ENCODE measurements at regions not wholly inside any gene's neighbourhood (a gene's known extent, or its start where the extent isn't known, plus 50 kb on each side); places are given as distances from the start of the nearest gene placed in this dataset.
"Not testable (repeated sequence)": the region's sequence is repeated elsewhere in the genome, so short reads cannot be mapped to it uniquely, and the experiment has no call there.

DNA sequence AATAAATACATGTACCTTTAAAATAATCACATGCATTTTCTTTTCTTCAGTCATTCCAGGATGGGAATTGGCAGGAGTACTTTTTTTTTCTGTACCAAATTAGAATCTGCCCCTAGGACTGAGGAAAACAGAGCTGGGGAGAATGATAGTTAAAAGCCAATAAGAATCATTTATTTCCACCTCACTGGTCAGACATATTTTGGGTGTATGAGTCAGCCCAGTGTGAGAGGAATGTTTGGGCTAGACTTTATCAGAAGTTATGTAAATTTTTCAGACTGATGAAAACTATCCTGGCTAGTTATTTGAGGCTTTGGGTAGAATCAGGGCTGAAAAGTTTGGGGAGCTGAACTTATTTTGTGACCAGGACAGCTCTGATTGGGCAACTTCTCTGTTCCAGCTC is 303.1 kb upstream of the NPSR1 start:
- no peaks in the 10 kb centered on the region; the same call in 1 of the 2 replicates for H3K27me3 ChIP-seq (ENCODE audit: insufficient read depth, low read length)
- no peak overlapping the region for H3K27ac ChIP-seq (ENCODE audit: low read depth, low read length)
- H3K4me1 ChIP-seq (ENCODE audit: control insufficient read depth, insufficient read depth, low read length, unreplicated experiment), result no peaks in the 10 kb centered on the region

GRCh38 chr7:34357068-34357467 is 300.9 kb upstream of the NPSR1 start:
- H3K4me1 ChIP-seq (ENCODE audit: control insufficient read depth, insufficient read depth, low read length, unreplicated experiment), result no peaks in the 10 kb centered on the region
- H3K27me3 ChIP-seq (ENCODE audit: insufficient read depth, low read length), result no peaks in the 10 kb centered on the region; the same call in 1 of the 2 replicates
- H2AFZ ChIP-seq (ENCODE audit: low read length, unreplicated experiment), result no peak overlapping the region
- no peak overlapping the region for H3K4me3 ChIP-seq (ENCODE audit: low read depth, low read length)
- no peak overlapping the region for H3K27ac ChIP-seq (ENCODE audit: low read depth, low read length)
- no peaks in the 10 kb centered on the region for H3K79me2 ChIP-seq (ENCODE audit: control insufficient read depth, insufficient read depth, low read length, unreplicated experiment)
- no peaks in the 10 kb centered on the region for H3K36me3 ChIP-seq (ENCODE audit: insufficient read depth, low read length)

More for the DNA sequence above, 303.1 kb upstream of the NPSR1 start:
- Histone ChIP-seq H3K79me2 (ENCODE audit: control insufficient read depth, insufficient read depth, low read length, unreplicated experiment) (no peaks in the 10 kb centered on the region), H2AFZ (ENCODE audit: low read length, unreplicated experiment) (no peak overlapping the region), H3K4me3 (ENCODE audit: low read depth, low read length) (no peak overlapping the region), H3K36me3 (ENCODE audit: insufficient read depth, low read length) (no peaks in the 10 kb centered on the region)

GRCh38 chr7:34357946-34358345 is 300.1 kb upstream of the NPSR1 start:
- no peaks in the 10 kb centered on the region; the same call in 1 of the 2 replicates for H3K27me3 ChIP-seq (ENCODE audit: insufficient read depth, low read length)

DNA sequence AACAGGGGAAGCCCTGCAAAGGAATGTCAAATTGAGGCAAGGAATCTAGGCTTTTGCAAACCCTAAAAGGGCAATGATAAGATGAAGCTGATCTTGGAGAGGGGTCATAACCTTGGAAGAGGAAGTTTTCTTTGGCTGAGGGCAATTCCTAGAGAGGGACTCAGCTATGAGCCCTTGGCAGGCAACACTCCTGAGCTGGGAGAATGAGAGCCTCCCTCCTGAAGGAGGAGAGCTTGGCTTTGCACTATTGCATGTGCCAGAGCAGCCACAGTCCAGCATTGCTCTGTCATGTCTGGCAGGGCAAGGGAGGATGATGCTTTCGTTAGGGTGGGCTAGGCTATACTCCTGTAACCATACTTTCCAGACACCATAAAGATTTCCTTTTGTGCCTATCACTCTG is 299.4 kb upstream of the NPSR1 start:
- not testable (repeated sequence) for H3K79me2 ChIP-seq (ENCODE audit: control insufficient read depth, insufficient read depth, low read length, unreplicated experiment); H3K27ac ChIP-seq (ENCODE audit: low read depth, low read length); H3K4me3 ChIP-seq (ENCODE audit: low read depth, low read length); H3K27me3 ChIP-seq (ENCODE audit: insufficient read depth, low read length); H3K36me3 ChIP-seq (ENCODE audit: insufficient read depth, low read length); H3K4me1 ChIP-seq (ENCODE audit: control insufficient read depth, insufficient read depth, low read length, unreplicated experiment); H2AFZ ChIP-seq (ENCODE audit: low read length, unreplicated experiment)

More at GRCh38 chr7:34357946-34358345, 300.1 kb upstream of the NPSR1 start:
- Histone ChIP-seq H3K79me2 (ENCODE audit: control insufficient read depth, insufficient read depth, low read length, unreplicated experiment) (no peaks in the 10 kb centered on the region), H3K4me1 (ENCODE audit: control insufficient read depth, insufficient read depth, low read length, unreplicated experiment) (no peaks in the 10 kb centered on the region), H2AFZ (ENCODE audit: low read length, unreplicated experiment) (no peak overlapping the region), H3K4me3 (ENCODE audit: low read depth, low read length) (no peak overlapping the region), H3K36me3 (ENCODE audit: insufficient read depth, low read length) (no peaks in the 10 kb centered on the region), H3K27ac (ENCODE audit: low read depth, low read length) (no peak overlapping the region)

DNA sequence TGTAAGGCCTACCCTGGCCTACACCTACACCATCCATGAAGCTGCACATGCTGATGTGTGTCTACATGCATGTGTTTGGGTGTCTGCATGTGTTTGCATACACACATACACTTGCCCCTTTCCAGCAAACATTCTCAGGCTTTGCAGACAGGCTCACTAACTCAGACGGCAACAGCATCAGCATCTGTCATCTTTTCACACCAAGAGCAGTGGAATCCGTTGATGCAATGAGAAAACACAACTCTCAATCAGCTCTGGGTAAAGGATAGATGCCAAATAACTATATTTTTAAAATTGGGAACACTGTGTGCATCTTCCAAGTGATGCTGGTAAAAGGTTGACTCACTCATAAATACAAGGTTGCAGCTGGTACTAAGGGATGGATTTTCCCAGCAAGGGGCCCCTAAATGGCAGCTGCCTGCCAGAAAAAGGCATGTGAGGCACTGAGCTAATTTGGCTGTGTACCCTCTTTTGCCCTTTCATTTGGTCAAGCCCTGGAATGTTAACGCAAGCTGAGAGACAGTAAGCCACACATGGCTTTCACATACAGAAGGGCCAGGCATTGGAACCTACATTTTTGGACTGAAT is 296.3 kb upstream of the NPSR1 start:
- H3K36me3 ChIP-seq (ENCODE audit: insufficient read depth, low read length), result no peaks in the 10 kb centered on the region
- H3K79me2 ChIP-seq (ENCODE audit: control insufficient read depth, insufficient read depth, low read length, unreplicated experiment), result no peaks in the 10 kb centered on the region
- no peak overlapping the region for H3K4me3 ChIP-seq (ENCODE audit: low read depth, low read length)
- no peak overlapping the region for H2AFZ ChIP-seq (ENCODE audit: low read length, unreplicated experiment)
- no peaks in the 10 kb centered on the region for H3K4me1 ChIP-seq (ENCODE audit: control insufficient read depth, insufficient read depth, low read length, unreplicated experiment)
- H3K27me3 ChIP-seq (ENCODE audit: insufficient read depth, low read length), result no peaks in the 10 kb centered on the region; the same call in 1 of the 2 replicates
- no peak overlapping the region for H3K27ac ChIP-seq (ENCODE audit: low read depth, low read length)

- Histone ChIP-seq H3K4me1 (ENCODE audit: control insufficient read depth, insufficient read depth, low read length, unreplicated experiment) (no peaks in the 10 kb centered on the region), H3K4me3 (ENCODE audit: low read depth, low read length) (no peak overlapping the region), H3K27ac (ENCODE audit: low read depth, low read length) (no peak overlapping the region), H3K27me3 (ENCODE audit: insufficient read depth, low read length) (no peaks in the 10 kb centered on the region; the same call in 1 of the 2 replicates), H2AFZ (ENCODE audit: low read length, unreplicated experiment) (no peak overlapping the region), H3K36me3 (ENCODE audit: insufficient read depth, low read length) (no peaks in the 10 kb centered on the region), H3K79me2 (ENCODE audit: control insufficient read depth, insufficient read depth, low read length, unreplicated experiment) (no peaks in the 10 kb centered on the region)
Measured at GRCh38 chr7:34362621-34363020, 295.4 kb upstream of the NPSR1 start.

DNA sequence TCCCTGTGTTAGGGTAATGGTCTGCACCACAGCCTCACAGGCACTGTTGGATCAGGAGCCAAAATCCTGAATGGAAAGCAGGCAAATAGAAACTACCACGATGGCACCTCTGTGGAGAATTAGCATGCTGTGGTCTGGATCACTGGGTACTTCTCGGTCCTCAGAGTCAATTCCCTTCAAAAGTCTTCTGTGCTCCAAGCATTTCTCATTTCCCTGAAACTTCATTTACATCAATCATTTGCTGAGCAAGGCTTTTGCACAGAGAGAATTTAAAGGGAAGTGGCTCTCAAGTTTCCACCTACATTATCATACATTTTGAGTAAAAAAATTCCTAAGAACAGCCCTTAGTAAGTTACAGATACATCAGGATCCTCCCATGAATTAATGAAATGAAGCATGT is 293.9 kb upstream of the NPSR1 start:
- no peak overlapping the region for H2AFZ ChIP-seq (ENCODE audit: low read length, unreplicated experiment)
- H3K27me3 ChIP-seq (ENCODE audit: insufficient read depth, low read length), result no peaks in the 10 kb centered on the region; the same call in 1 of the 2 replicates

GRCh38 chr7:34365011-34365410 is 293.0 kb upstream of the NPSR1 start:
- no peaks in the 10 kb centered on the region for H3K79me2 ChIP-seq (ENCODE audit: control insufficient read depth, insufficient read depth, low read length, unreplicated experiment)
- no peak overlapping the region for H3K27ac ChIP-seq (ENCODE audit: low read depth, low read length)
- no peaks in the 10 kb centered on the region for H3K4me1 ChIP-seq (ENCODE audit: control insufficient read depth, insufficient read depth, low read length, unreplicated experiment)
- no peak overlapping the region for H3K4me3 ChIP-seq (ENCODE audit: low read depth, low read length)
- no peaks in the 10 kb centered on the region for H3K36me3 ChIP-seq (ENCODE audit: insufficient read depth, low read length)
- H3K27me3 ChIP-seq (ENCODE audit: insufficient read depth, low read length), result no peaks in the 10 kb centered on the region; the same call in 1 of the 2 replicates
- no peak overlapping the region for H2AFZ ChIP-seq (ENCODE audit: low read length, unreplicated experiment)

More for the DNA sequence above, 293.9 kb upstream of the NPSR1 start:
- no peak overlapping the region for H3K4me3 ChIP-seq (ENCODE audit: low read depth, low read length)
- no peaks in the 10 kb centered on the region for H3K4me1 ChIP-seq (ENCODE audit: control insufficient read depth, insufficient read depth, low read length, unreplicated experiment)
- H3K79me2 ChIP-seq (ENCODE audit: control insufficient read depth, insufficient read depth, low read length, unreplicated experiment), result no peaks in the 10 kb centered on the region
- H3K36me3 ChIP-seq (ENCODE audit: insufficient read depth, low read length), result no peaks in the 10 kb centered on the region
- no peak overlapping the region for H3K27ac ChIP-seq (ENCODE audit: low read depth, low read length)

- Histone ChIP-seq H2AFZ (ENCODE audit: low read length, unreplicated experiment) (no peak overlapping the region), H3K4me1 (ENCODE audit: control insufficient read depth, insufficient read depth, low read length, unreplicated experiment) (no peaks in the 10 kb centered on the region), H3K36me3 (ENCODE audit: insufficient read depth, low read length) (no peaks in the 10 kb centered on the region), H3K27ac (ENCODE audit: low read depth, low read length) (no peak overlapping the region), H3K27me3 (ENCODE audit: insufficient read depth, low read length) (no peaks in the 10 kb centered on the region), H3K4me3 (ENCODE audit: low read depth, low read length) (no peak overlapping the region), H3K79me2 (ENCODE audit: control insufficient read depth, insufficient read depth, low read length, unreplicated experiment) (no peaks in the 10 kb centered on the region)
Measured at GRCh38 chr7:34365611-34366010, 292.4 kb upstream of the NPSR1 start.

- no peak overlapping the region for H3K4me3 ChIP-seq (ENCODE audit: low read depth, low read length)
- no peaks in the 10 kb centered on the region for H3K4me1 ChIP-seq (ENCODE audit: control insufficient read depth, insufficient read depth, low read length, unreplicated experiment)
- no peaks in the 10 kb centered on the region for H3K27me3 ChIP-seq (ENCODE audit: insufficient read depth, low read length)
- H2AFZ ChIP-seq (ENCODE audit: low read length, unreplicated experiment), result no peak overlapping the region
- no peaks in the 10 kb centered on the region for H3K36me3 ChIP-seq (ENCODE audit: insufficient read depth, low read length)
- H3K27ac ChIP-seq (ENCODE audit: low read depth, low read length), result no peak overlapping the region
- no peaks in the 10 kb centered on the region for H3K79me2 ChIP-seq (ENCODE audit: control insufficient read depth, insufficient read depth, low read length, unreplicated experiment)
Measured at GRCh38 chr7:34371922-34372321, 286.1 kb upstream of the NPSR1 start.

GRCh38 chr7:34373940-34374339 is 284.1 kb upstream of the NPSR1 start:
- Histone ChIP-seq H3K79me2 (ENCODE audit: control insufficient read depth, insufficient read depth, low read length, unreplicated experiment) (no peaks in the 10 kb centered on the region), H3K27ac (ENCODE audit: low read depth, low read length) (no peak overlapping the region), H3K27me3 (ENCODE audit: insufficient read depth, low read length) (no peaks in the 10 kb centered on the region), H3K4me3 (ENCODE audit: low read depth, low read length) (no peak overlapping the region), H3K36me3 (ENCODE audit: insufficient read depth, low read length) (no peaks in the 10 kb centered on the region), H3K4me1 (ENCODE audit: control insufficient read depth, insufficient read depth, low read length, unreplicated experiment) (no peaks in the 10 kb centered on the region), H2AFZ (ENCODE audit: low read length, unreplicated experiment) (no peak overlapping the region)

All from ACC112 (cell line).